Stomach (tissue), 8 donors: ENCODE measurements at regions not wholly inside any gene's neighbourhood (a gene's known extent, or its start where the extent isn't known, plus 50 kb on each side); places are given as distances from the start of the nearest gene placed in this dataset.
A peak's percentile ranks its signal among the peaks of the same experiment; 100 is the strongest.

Experiments used
- DNase-seq, 2 donors: peaks; one replicate each; pipeline versions ENCODE4 v3.0.0 to v3.0.0-alpha.2; 2013 to 2019
- H3K27ac ChIP-seq, 5 donors: fragments of 200-600 bp in 4 of 5; sonication (generic) in 4 of 5; one replicate each; pipeline ENCODE4 v1.5.1; 2013 to 2019; ENCODE audit warnings: mild to moderate bottlenecking in 1 of 5, moderate library complexity in 1 of 5
- H3K27me3 ChIP-seq, 3 donors: fragments of 200-600 bp; sonication (generic); one replicate each; pipeline ENCODE4 v1.5.1; 2017 to 2019; ENCODE audit warnings: mixed run types in 1 of 3
- H3K36me3 ChIP-seq, 4 donors: fragments of 200-600 bp; sonication (generic); 1 replicate in 3 of 4; 2 replicates in 1 of 4; pipeline ENCODE4 v1.5.1; 2016 to 2019
- H3K4me1 ChIP-seq, 4 donors: fragments of 200-600 bp; sonication (generic); one replicate each; pipeline ENCODE4 v1.5.1; 2016 to 2019
- H3K4me3 ChIP-seq, 4 donors: fragments of 200-600 bp; sonication (generic) in 3 of 4; one replicate each; pipeline ENCODE4 v1.5.1; 2016 to 2019; ENCODE audit warnings: mild to moderate bottlenecking in 1 of 4
- H3K9me3 ChIP-seq, 4 donors: fragments of 200-600 bp; sonication (generic); one replicate each; pipeline ENCODE4 v1.5.1; 2016 to 2019
- CTCF ChIP-seq, 7 experiments: fragments of 450-650 bp in 4 of 7; fragments of 200-600 bp in 3 of 7; sonication (generic) in 3 of 7; IDR thresholded peaks; one replicate each; pipeline ENCODE4 v1.5.1; 2016 to 2019; ENCODE audit warnings: antibody characterized with exemption in 7 of 7, control low read depth in 2 of 7, mild to moderate bottlenecking in 1 of 7
- EP300 ChIP-seq: sonication (generic); formaldehyde crosslinking; IDR thresholded peaks from one replicate; pipeline ENCODE4 v1.6.1; 2017; ENCODE audit warnings: antibody characterized with exemption
- POLR2A ChIP-seq, 4 donors: fragments of 450-650 bp; IDR thresholded peaks; one replicate each; pipeline ENCODE4 v1.6.1; 2016; ENCODE audit warnings: antibody characterized with exemption in 4 of 4, control low read depth in 2 of 4, mild to moderate bottlenecking in 1 of 4, moderate library complexity in 1 of 4
- POLR2AphosphoS5 ChIP-seq, 3 donors: sonication (generic); formaldehyde crosslinking; IDR thresholded peaks; one replicate each; pipeline ENCODE4 v1.6.1; 2016; ENCODE audit warnings: antibody characterized with exemption in 3 of 3
- WGBS, 5 donors: extraction: QIAGEN DNeasy Blood & Tissue Kit in 3 of 5; methylation state at CpG; one replicate each; pipeline versions ENCODE4 v1.1.5 to v1.1.7; 2013 to 2018; 5-methylcytosine and 5-hydroxymethylcytosine counted together
- intact Hi-C: fragments of 100-400 bp; cut with DNase I; formaldehyde crosslinking; loops from one replicate; pipeline ENCODE4 v1.15.1; 2023; ENCODE audit warnings: low total_unique reads
- donor health status: healthy with polysubstance abuse.
- donor health status: Bipolar disorder and iron deficiency.
- donor health status: healthy.

GRCh38 chr18:39705362-39705761, 2139.8 kb upstream of the CELF4 start:
- Histone ChIP-seq H3K36me3 (no peaks in the 10 kb centered on the region), H3K27ac (no peak overlapping the region), H3K27me3 (no peaks in the 10 kb centered on the region), H3K9me3 (no peaks in the 10 kb centered on the region), H3K4me3 (no peak overlapping the region), H3K4me1 (no peaks in the 10 kb centered on the region)
- TF ChIP-seq POLR2A (IDR thresholded peaks at IDR 0.05) = no peak
- no peak for TF ChIP-seq POLR2AphosphoS5 (IDR thresholded peaks at IDR 0.05)
- TF ChIP-seq EP300 = no peak
- no peak for TF ChIP-seq CTCF (IDR thresholded peaks at IDR 0.05)
- WGBS, 5 donors = 88 to 94% (median 92%) methylated on average over 3 of the region's 3 CpGs
- no peak for DNase-seq
- intact Hi-C loops = no loop called here

- no peaks in the 10 kb centered on the region for H3K4me1 ChIP-seq
- no peaks in the 10 kb centered on the region for H3K27me3 ChIP-seq
- no peaks in the 10 kb centered on the region for H3K36me3 ChIP-seq
- no peaks in the 10 kb centered on the region for H3K9me3 ChIP-seq
- intact Hi-C loops = no loop called here
- TF ChIP-seq POLR2A (IDR thresholded peaks at IDR 0.05) (no peak), EP300 (no peak), POLR2AphosphoS5 (IDR thresholded peaks at IDR 0.05) (no peak), CTCF (IDR thresholded peaks at IDR 0.05) (no peak)
- no peak overlapping the region for H3K27ac ChIP-seq
- 78 to 92% (median 83%) methylated on average over 3 of the region's 3 CpGs for WGBS, 5 donors
- DNase-seq = no peak
- no peak overlapping the region for H3K4me3 ChIP-seq
Measured at GRCh38 chr18:39702888-39703287, 2137.3 kb upstream of the CELF4 start.

DNA sequence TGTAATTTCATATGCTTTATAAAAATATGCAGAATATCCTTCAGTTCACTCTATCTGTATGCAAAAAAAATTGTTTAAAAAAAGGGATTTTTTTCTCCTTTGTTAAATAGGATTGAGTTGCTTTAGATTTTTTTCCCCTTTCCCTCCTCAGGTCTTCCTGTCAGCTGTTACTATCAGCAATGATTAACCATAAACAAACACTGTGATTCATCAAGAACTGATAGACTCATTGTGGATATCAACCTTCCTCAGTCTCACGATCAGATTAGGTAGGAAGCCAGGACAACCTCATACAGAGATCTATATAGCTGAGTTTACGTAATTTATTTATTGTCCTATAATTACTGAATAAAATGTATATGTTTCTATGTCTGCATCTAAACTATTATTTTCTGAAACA, 2136.2 kb upstream of the CELF4 start:
- Histone ChIP-seq H3K36me3 (no peaks in the 10 kb centered on the region), H3K27me3 (no peaks in the 10 kb centered on the region), H3K4me1 (no peaks in the 10 kb centered on the region), H3K9me3 (no peaks in the 10 kb centered on the region), H3K27ac (no peak overlapping the region), H3K4me3 (no peak overlapping the region)
- DNase-seq = peak in 1 of 2 donors; percentile 10
- TF ChIP-seq POLR2AphosphoS5 (IDR thresholded peaks at IDR 0.05) = peak in 1 of 3 donors; percentile 32
- no peak for TF ChIP-seq POLR2A (IDR thresholded peaks at IDR 0.05)
- no peak for TF ChIP-seq EP300
- intact Hi-C loops = no loop called here
- WGBS, 5 donors = 26 to 47% (median 33%) methylated on average over 2 of the region's 2 CpGs

DNA sequence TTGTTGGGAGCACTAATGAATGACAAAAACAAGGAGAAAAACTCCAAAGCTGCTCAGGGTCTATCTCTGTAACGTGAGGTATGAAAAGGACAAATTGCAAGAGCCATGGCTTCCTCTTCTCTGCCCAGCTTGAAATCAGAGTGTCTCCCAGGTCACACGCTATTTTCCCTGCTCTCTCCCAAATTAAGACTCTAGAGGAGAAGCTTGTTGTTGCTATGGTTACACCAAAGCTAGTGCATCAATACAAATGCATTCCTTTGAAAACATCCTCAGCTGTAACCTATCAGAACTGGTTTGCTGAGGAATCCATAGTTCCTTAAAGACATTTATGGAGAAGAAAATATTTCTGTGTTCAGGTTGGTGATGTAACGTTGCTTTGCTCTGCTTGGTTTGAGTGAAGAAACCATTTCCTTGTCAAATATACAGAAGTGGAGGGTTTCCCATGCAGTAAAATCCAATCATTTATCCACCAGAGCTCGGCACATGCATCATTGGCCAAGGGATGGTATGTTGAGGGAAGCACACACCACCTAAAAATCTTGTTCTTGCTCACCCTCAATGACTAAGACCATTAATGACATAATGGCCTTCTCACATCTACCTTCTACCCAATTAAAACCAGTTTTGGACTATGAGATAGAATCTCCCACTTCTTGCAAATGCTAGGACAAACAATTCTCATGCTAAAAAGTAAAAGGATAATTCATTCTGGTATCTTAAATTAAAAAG, 2135.6 kb upstream of the CELF4 start:
- Histone ChIP-seq H3K9me3 (no peaks in the 10 kb centered on the region), H3K4me3 (no peak overlapping the region), H3K4me1 (no peaks in the 10 kb centered on the region), H3K27me3 (no peaks in the 10 kb centered on the region), H3K36me3 (no peaks in the 10 kb centered on the region), H3K27ac (no peak overlapping the region)
- DNase-seq = peak in 1 of 2 donors; percentile 5
- WGBS, 5 donors = 85 to 92% (median 85%) methylated on average over 4 of the region's 4 CpGs
- TF ChIP-seq EP300 (no peak), CTCF (IDR thresholded peaks at IDR 0.05) (no peak), POLR2A (IDR thresholded peaks at IDR 0.05) (no peak), POLR2AphosphoS5 (IDR thresholded peaks at IDR 0.05) (no peak)
- intact Hi-C loops = no loop called here

DNA sequence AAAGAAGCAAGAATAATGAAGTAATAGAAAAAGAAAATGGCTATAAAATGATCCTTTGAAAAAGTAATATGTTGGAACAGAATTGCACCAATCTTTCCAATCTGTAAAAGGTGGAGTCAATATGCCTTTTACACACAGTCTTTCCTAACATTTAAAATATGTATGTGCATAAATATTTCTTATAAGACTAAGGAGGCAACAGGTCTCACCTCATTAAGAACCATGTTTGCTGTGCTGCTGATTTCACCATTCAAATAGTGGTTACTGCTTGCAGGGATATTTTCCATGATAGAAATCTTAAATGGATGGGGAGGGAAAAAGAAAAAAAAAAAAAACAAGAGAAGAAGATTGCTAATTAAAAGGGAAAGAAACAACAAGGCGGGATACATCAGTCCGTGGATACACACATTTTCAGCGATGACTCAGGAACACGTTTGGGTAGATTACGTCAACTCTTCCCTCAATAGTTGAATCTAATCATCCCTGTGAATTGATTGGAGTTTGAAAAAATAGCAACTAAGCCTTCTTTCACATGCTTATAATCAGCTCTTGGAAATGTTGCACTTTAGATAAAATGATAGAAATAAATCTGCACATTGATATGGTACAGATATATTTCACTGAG, 2133.9 kb upstream of the CELF4 start:
- no peak for DNase-seq
- Histone ChIP-seq H3K4me1 (no peaks in the 10 kb centered on the region), H3K27me3 (no peaks in the 10 kb centered on the region), H3K36me3 (no peaks in the 10 kb centered on the region), H3K9me3 (no peaks in the 10 kb centered on the region), H3K27ac (no peak overlapping the region), H3K4me3 (no peak overlapping the region)
- no peak for TF ChIP-seq CTCF (IDR thresholded peaks at IDR 0.05)
- TF ChIP-seq EP300 = no peak
- TF ChIP-seq POLR2A (IDR thresholded peaks at IDR 0.05) = no peak
- no peak for TF ChIP-seq POLR2AphosphoS5 (IDR thresholded peaks at IDR 0.05)
- WGBS, 5 donors = 93 to 95% (median 94%) methylated on average over 5 of the region's 5 CpGs
- intact Hi-C loops = no loop called here
